C1 segment of cervical spinal cord (tissue), 14 donors: ENCODE measurements at regions not wholly inside any gene's neighbourhood (a gene's known extent, or its start where the extent isn't known, plus 50 kb on each side); places are given as distances from the start of the nearest gene placed in this dataset.
"Not testable (repeated sequence)": the region's sequence is repeated elsewhere in the genome, so short reads cannot be mapped to it uniquely, and the experiment has no call there.

Source experiments
- DNase-seq, 14 donors: peaks; one replicate each; lab custom pipeline; 2025; lab: John Stamatoyannopoulos, UW

GRCh38 chr5:174586163-174586562, 138.2 kb upstream of the MSX2 start:
- not testable (repeated sequence) for DNase-seq

GRCh38 chr5:174589011-174589410, 135.4 kb upstream of the MSX2 start:
- no peak for DNase-seq

GRCh38 chr5:174589599-174589998, 134.8 kb upstream of the MSX2 start:
- DNase-seq: no peak

- no peak for DNase-seq
These were observed 133.6 kb upstream of the MSX2 start for GRCh38 chr5:174590820-174591219.

GRCh38 chr5:174596429-174596828, 128.0 kb upstream of the MSX2 start:
- DNase-seq: no peak

- no peak for DNase-seq
These were observed 124.4 kb upstream of the MSX2 start for GRCh38 chr5:174599992-174600391.

- DNase-seq: no peak
These were observed 122.4 kb upstream of the MSX2 start for GRCh38 chr5:174601946-174602345.

GRCh38 chr5:174606153-174606552, 118.2 kb upstream of the MSX2 start:
- DNase-seq: no peak

GRCh38 chr5:174606646-174607045, 117.7 kb upstream of the MSX2 start:
- DNase-seq: no peak

GRCh38 chr5:174607205-174607604, 117.2 kb upstream of the MSX2 start:
- DNase-seq: no peak

GRCh38 chr5:174607916-174608315, 116.5 kb upstream of the MSX2 start:
- DNase-seq: no peak

GRCh38 chr5:174608631-174609097, 115.7 kb upstream of the MSX2 start:
- DNase-seq: peak in 9 of 14 donors; percentile 2 to 45 (median 21)

GRCh38 chr5:174609116-174609515, 115.3 kb upstream of the MSX2 start:
- DNase-seq: peak in 1 of 14 donors; percentile 39

GRCh38 chr5:174610968-174611367, 113.4 kb upstream of the MSX2 start:
- DNase-seq: no peak

GRCh38 chr5:174612686-174613085, 111.7 kb upstream of the MSX2 start:
- peak in 1 of 14 donors; percentile 30 for DNase-seq

- DNase-seq: no peak
These were observed 109.8 kb upstream of the MSX2 start for GRCh38 chr5:174614500-174615135.

GRCh38 chr5:174616036-174616435, 108.3 kb upstream of the MSX2 start:
- DNase-seq: no peak

- no peak for DNase-seq
These were observed 107.1 kb upstream of the MSX2 start for GRCh38 chr5:174617285-174617684.

- no peak for DNase-seq
These were observed 106.5 kb upstream of the MSX2 start for GRCh38 chr5:174617910-174618309.

- DNase-seq: no peak
These were observed 105.8 kb upstream of the MSX2 start for GRCh38 chr5:174618589-174618988.

- no peak for DNase-seq
These were observed 102.3 kb upstream of the MSX2 start for GRCh38 chr5:174622067-174622466.

GRCh38 chr5:174623018-174623417, 101.4 kb upstream of the MSX2 start:
- DNase-seq: no peak

- no peak for DNase-seq
These were observed 100.9 kb upstream of the MSX2 start for GRCh38 chr5:174623433-174624019.
